ENCODE measurements at regions not wholly inside any gene's neighbourhood (a gene's known extent, or its start where the extent isn't known, plus 50 kb on each side); places are given as distances from the start of the nearest gene placed in this dataset.
A peak's percentile ranks its signal among the peaks of the same experiment; 100 is the strongest.
"Not testable (repeated sequence)": the region's sequence is repeated elsewhere in the genome, so short reads cannot be mapped to it uniquely, and the experiment has no call there.

DNA sequence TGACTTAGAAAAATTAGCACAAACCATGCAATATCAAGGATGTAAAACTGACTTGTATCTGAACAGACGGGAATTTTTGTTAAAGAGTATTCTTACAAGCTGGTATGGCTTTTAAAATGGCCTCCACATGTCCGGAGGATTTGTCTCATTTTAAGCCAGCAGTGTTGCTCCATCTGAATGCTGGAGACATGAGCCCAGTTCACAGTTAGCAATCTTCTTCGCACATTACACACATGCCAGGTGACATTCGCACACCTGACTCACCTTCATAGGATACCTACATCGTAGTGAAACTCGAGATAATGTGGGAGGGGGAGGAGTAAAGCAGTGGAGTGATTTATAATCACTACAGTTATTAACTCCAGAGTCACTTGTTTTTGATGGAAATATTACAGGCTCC lies 231.8 kb upstream of the RBBP8 start:
- Histone ChIP-seq H3K4me3 (ENCODE audit: low read length) (no peak overlapping the region), H3K27ac (ENCODE audit: low read length) (no peak overlapping the region), H3K36me3 (ENCODE audit: control insufficient read depth, insufficient read depth, low read length) (no peaks in the 10 kb centered on the region), H3K27me3 (ENCODE audit: control insufficient read depth, insufficient read depth, low read length) (no peaks in the 10 kb centered on the region), H3K9me3 (replicated peaks; ENCODE audit: control insufficient read depth, low read depth, low read length) (no peaks in the 10 kb centered on the region), H3K4me1 (ENCODE audit: control insufficient read depth, insufficient read depth, low read length) (no peaks in the 10 kb centered on the region)
- DNase-seq: no peak
- WGBS (ENCODE audit: insufficient coverage): no CpG with 5 or more reads among the region's 6 CpGs

DNA sequence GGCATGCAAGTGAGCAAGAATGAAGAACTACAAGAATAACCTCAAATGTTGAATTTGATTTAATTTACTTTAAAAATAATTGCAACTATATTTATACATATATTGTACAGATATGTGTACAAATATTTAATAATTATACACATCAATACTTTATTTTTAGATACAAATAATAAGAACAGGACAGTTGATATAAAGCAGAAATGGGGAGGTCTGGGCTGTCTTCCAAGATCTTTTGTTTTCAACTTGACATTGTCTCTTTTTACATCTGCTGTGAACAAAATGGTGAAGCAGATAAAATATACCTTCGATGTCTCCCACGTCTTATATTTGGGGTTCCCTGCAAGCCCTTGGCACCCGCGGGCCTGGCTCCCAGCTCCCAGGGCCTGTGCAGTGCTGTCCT lies 231.3 kb upstream of the RBBP8 start:
- DNase-seq: no peak
- Histone ChIP-seq H3K4me3 (ENCODE audit: low read length) (no peak overlapping the region), H3K27ac (ENCODE audit: low read length) (no peak overlapping the region), H3K9me3 (replicated peaks; ENCODE audit: control insufficient read depth, low read depth, low read length) (no peaks in the 10 kb centered on the region), H3K4me1 (ENCODE audit: control insufficient read depth, insufficient read depth, low read length) (no peaks in the 10 kb centered on the region), H3K27me3 (ENCODE audit: control insufficient read depth, insufficient read depth, low read length) (no peaks in the 10 kb centered on the region), H3K36me3 (ENCODE audit: control insufficient read depth, insufficient read depth, low read length) (no peaks in the 10 kb centered on the region)
- 66% methylated on average over 4 of the region's 4 CpGs for WGBS (ENCODE audit: insufficient coverage)

DNA sequence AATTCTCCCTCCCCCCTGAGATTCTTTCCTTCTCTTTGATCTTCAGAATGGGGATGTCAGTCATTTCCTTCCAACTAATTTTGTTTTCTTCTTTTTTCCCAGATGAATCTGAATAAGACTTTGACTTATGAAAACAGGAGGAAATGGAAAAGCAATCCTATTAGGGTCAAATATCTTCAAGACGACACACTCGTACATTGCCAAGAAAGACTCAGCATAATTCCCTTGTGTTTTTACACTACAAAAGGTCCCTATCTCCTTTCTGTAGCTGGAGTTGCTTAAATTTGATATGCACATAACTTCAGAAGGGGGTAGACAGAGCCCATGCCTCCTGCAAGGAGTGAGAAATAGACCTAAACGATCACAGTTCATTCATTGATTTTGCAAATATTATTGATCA lies 230.3 kb upstream of the RBBP8 start:
- no peaks in the 10 kb centered on the region for H3K36me3 ChIP-seq (ENCODE audit: control insufficient read depth, insufficient read depth, low read length)
- no peak overlapping the region for H3K27ac ChIP-seq (ENCODE audit: low read length)
- DNase-seq: no peak
- WGBS (ENCODE audit: insufficient coverage): no CpG with 5 or more reads among the region's 3 CpGs
- no peaks in the 10 kb centered on the region for H3K9me3 ChIP-seq (replicated peaks; ENCODE audit: control insufficient read depth, low read depth, low read length)
- no peaks in the 10 kb centered on the region for H3K27me3 ChIP-seq (ENCODE audit: control insufficient read depth, insufficient read depth, low read length)
- H3K4me1 ChIP-seq (ENCODE audit: control insufficient read depth, insufficient read depth, low read length): no peaks in the 10 kb centered on the region
- no peak overlapping the region for H3K4me3 ChIP-seq (ENCODE audit: low read length)

DNA sequence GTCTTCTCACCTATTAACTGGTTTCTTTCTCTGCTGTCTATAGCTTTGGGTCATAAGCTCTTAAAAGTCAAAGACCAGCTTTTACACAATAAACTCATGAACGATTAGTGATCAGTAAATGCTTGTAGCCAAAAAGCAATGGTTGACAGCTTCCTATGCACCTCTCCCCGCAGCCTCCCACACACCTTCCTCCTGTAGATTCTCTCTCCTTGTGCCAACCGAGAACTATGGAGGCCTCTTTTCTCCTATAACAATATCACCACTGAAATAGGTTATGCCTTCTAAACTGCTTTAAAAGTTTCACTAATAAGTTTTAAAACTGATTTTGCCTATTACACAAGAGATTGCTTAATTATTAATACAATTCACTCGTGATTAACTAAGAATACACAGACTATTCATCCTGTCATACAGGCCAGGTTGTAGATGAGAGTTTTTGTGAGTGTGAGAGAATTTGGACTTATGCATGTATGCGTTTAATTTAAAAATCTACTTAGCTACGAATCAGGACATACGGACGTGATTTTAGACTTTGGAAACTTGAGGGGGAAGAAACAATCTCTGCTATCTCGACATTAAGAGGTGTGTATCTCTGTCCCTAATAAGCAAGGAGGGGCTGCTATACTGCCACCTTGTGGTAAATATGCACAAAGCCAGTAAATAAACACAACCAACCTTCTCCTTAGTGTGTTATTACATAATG lies 229.1 kb upstream of the RBBP8 start:
- Histone ChIP-seq H3K4me1 (ENCODE audit: control insufficient read depth, insufficient read depth, low read length) (no peaks in the 10 kb centered on the region), H3K27me3 (ENCODE audit: control insufficient read depth, insufficient read depth, low read length) (no peaks in the 10 kb centered on the region), H3K9me3 (replicated peaks; ENCODE audit: control insufficient read depth, low read depth, low read length) (no peaks in the 10 kb centered on the region), H3K27ac (ENCODE audit: low read length) (no peak overlapping the region), H3K36me3 (ENCODE audit: control insufficient read depth, insufficient read depth, low read length) (no peaks in the 10 kb centered on the region), H3K4me3 (ENCODE audit: low read length) (no peak overlapping the region)
- 96% methylated on average over 3 of the region's 9 CpGs for WGBS (ENCODE audit: insufficient coverage)
- peak; percentile 63 for DNase-seq

DNA sequence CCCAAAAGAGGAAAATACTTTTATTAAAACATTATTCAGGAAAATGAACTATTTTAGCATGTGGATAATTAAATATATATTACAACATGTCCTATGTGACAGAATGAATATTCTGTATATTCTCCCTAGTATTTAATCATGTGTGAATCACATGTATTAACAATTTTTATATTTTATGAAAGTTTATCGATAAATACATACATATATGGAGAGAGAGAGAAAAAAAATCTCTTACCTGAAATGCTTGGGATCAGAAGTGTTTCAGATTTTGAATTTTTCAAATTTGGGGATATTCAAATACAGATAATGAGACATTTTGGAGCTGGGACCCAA lies 228.6 kb upstream of the RBBP8 start:
- H3K4me3 ChIP-seq (ENCODE audit: low read length): no peak overlapping the region
- H3K27ac ChIP-seq (ENCODE audit: low read length): no peak overlapping the region
- no peaks in the 10 kb centered on the region for H3K4me1 ChIP-seq (ENCODE audit: control insufficient read depth, insufficient read depth, low read length)
- H3K9me3 ChIP-seq (replicated peaks; ENCODE audit: control insufficient read depth, low read depth, low read length): no peaks in the 10 kb centered on the region
- no peak for DNase-seq
- no peaks in the 10 kb centered on the region for H3K36me3 ChIP-seq (ENCODE audit: control insufficient read depth, insufficient read depth, low read length)
- no peaks in the 10 kb centered on the region for H3K27me3 ChIP-seq (ENCODE audit: control insufficient read depth, insufficient read depth, low read length)
- no CpG with 5 or more reads among the region's 1 CpG for WGBS (ENCODE audit: insufficient coverage)

DNA sequence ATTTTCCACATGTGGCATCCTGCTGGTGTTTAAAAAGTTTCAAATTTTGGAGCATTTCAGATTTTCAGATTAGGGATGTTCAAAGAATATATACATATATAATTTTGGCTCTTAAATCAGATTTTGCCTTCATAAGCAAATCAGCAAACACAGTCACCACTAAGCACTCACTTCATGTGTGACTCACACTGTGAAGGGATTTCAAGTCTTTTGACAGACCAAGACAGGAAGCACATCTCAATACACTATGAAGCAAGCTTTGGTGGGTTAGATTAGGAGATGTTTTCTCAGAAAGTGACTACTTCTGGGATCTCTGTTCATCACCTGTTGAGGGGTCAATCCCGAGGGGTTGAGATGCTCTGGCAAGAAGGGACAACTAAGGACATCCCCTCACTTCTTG lies 227.8 kb upstream of the RBBP8 start:
- H3K9me3 ChIP-seq (replicated peaks; ENCODE audit: control insufficient read depth, low read depth, low read length): no peaks in the 10 kb centered on the region
- no peak overlapping the region for H3K4me3 ChIP-seq (ENCODE audit: low read length)
- no peaks in the 10 kb centered on the region for H3K36me3 ChIP-seq (ENCODE audit: control insufficient read depth, insufficient read depth, low read length)
- H3K27ac ChIP-seq (ENCODE audit: low read length): no peak overlapping the region
- no CpG with 5 or more reads among the region's 1 CpG for WGBS (ENCODE audit: insufficient coverage)
- no peaks in the 10 kb centered on the region for H3K27me3 ChIP-seq (ENCODE audit: control insufficient read depth, insufficient read depth, low read length)
- DNase-seq: no peak
- H3K4me1 ChIP-seq (ENCODE audit: control insufficient read depth, insufficient read depth, low read length): no peaks in the 10 kb centered on the region

DNA sequence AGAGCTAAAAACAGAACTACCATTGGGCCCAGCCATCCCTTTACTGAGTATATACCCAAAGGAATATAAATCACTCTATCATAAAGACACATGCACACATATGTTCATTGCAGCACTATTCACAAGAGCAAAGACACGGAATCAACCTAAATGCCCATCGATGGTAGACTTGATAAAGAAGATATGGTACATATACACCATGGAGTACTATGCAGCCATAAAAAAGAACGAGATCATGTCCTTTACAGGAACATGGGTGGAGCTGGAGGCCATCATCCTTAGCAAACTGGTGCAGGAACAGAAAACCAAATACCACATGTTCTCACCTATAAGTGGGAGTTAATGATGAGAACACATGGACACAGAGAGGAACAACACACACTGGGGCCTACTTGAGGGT lies 227.1 kb upstream of the RBBP8 start:
- not testable (repeated sequence) for H3K27me3 ChIP-seq (ENCODE audit: control insufficient read depth, insufficient read depth, low read length); H3K27ac ChIP-seq (ENCODE audit: low read length); H3K36me3 ChIP-seq (ENCODE audit: control insufficient read depth, insufficient read depth, low read length); H3K4me3 ChIP-seq (ENCODE audit: low read length); H3K4me1 ChIP-seq (ENCODE audit: control insufficient read depth, insufficient read depth, low read length); H3K9me3 ChIP-seq (replicated peaks; ENCODE audit: control insufficient read depth, low read depth, low read length); DNase-seq
- no CpG with 5 or more reads among the region's 3 CpGs for WGBS (ENCODE audit: insufficient coverage)

DNA sequence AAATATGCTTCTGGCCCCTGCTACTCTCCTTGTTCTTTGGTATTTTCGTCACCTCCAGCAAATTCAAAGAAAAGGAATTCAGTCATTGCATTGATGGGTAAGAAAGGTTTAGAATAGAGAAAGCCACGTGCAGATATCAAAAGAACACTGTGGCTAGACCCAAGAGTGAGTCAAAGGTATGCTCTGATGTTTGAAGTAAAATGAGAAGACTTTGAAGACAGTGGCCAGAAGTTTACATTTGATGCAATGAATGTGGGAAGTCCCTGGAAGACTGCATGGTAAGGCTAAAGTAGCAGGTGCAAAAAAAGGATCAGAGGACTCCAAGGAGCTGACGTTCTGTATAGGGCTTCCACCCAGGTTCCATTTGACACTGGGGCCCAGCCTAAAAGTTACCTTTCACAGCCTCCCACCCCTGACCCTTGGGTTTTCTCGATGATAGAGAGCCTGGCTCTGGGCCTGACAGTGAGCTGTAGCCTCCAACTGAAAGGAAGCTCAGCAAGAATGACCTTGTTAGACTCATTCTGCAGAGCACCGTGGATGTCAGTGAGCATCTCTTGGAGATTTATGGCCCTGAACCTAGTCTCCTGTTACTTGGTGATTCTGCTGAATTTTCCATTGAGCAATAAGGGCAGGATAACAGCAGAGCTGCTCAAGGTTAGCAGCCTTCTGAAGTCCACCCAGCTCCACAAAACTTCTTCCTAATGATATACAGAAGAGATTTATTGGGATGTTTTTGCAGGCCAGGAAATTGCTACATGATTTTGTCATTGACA lies 223.7 kb upstream of the RBBP8 start:
- 34% methylated on average over 4 of the region's 5 CpGs for WGBS (ENCODE audit: insufficient coverage)
- DNase-seq: no peak
- H3K9me3 ChIP-seq (replicated peaks; ENCODE audit: control insufficient read depth, low read depth, low read length): no peaks in the 10 kb centered on the region
- H3K36me3 ChIP-seq (ENCODE audit: control insufficient read depth, insufficient read depth, low read length): no peaks in the 10 kb centered on the region
- no peaks in the 10 kb centered on the region for H3K27me3 ChIP-seq (ENCODE audit: control insufficient read depth, insufficient read depth, low read length)
- H3K4me1 ChIP-seq (ENCODE audit: control insufficient read depth, insufficient read depth, low read length): peaks cover 3% of the 10 kb centered on the region
- no peak overlapping the region for H3K27ac ChIP-seq (ENCODE audit: low read length)
- H3K4me3 ChIP-seq (ENCODE audit: low read length): no peak overlapping the region

DNA sequence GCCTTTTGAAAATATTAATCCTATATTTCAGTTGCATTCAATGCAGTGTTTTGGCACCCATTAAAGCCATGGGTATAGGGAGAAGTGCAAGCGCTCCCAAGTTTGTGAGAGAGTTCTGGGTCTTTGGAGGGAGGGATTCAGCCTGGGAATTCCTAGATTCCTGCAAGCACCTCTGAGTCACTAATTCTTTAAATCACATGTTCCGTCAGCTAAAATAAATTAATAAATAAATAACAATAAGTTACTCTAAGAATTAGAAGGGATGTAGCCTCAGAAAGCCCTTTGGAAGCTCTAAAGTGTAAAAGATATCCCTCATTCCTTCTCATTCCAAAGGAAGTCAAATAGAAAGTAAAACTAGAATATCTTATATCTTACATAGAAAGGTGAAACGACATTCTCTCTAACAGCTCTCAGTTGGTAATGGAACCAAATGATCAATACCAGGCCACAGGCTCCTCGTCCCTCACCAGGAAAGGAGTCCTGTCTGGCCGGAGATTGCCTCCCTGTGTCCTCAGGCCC lies 222.4 kb upstream of the RBBP8 start:
- no peak overlapping the region for H3K4me3 ChIP-seq (ENCODE audit: low read length)
- peaks cover 3% of the 10 kb centered on the region for H3K4me1 ChIP-seq (ENCODE audit: control insufficient read depth, insufficient read depth, low read length)
- H3K9me3 ChIP-seq (replicated peaks; ENCODE audit: control insufficient read depth, low read depth, low read length): no peaks in the 10 kb centered on the region
- peak overlapping the region; percentile 62 for H3K27ac ChIP-seq (ENCODE audit: low read length)
- 21% methylated on average over 2 of the region's 5 CpGs for WGBS (ENCODE audit: insufficient coverage)
- no peaks in the 10 kb centered on the region for H3K27me3 ChIP-seq (ENCODE audit: control insufficient read depth, insufficient read depth, low read length)
- DNase-seq: no peak
- H3K36me3 ChIP-seq (ENCODE audit: control insufficient read depth, insufficient read depth, low read length): no peaks in the 10 kb centered on the region

DNA sequence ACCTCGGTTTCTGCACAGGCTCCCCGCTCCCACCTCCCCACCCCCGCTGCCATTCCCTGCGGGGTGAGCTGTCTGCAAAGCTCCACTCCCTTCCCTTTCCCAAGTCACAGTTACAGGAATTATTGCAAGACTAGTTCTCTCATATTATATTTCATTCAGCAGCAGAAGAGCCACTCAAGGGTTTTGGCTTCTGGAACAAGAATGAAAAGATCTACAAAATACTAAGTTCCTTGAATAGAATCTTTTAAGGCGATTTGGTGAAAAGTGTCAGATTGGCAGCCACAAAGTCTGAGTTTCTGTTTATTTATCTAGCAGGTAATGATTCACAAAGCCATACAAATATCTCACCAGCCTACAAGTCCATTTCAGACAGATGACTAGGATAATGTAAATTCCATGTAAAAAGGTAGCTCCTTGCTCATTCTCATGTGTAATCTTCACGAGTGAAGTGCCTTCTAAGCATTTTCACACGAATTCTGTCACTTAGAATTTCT lies 221.9 kb upstream of the RBBP8 start:
- DNase-seq: peak; percentile 57
- Histone ChIP-seq H3K4me1 (ENCODE audit: control insufficient read depth, insufficient read depth, low read length) (peaks cover 3% of the 10 kb centered on the region), H3K27me3 (ENCODE audit: control insufficient read depth, insufficient read depth, low read length) (no peaks in the 10 kb centered on the region), H3K27ac (ENCODE audit: low read length) (peak overlapping the region; percentile 62), H3K36me3 (ENCODE audit: control insufficient read depth, insufficient read depth, low read length) (no peaks in the 10 kb centered on the region), H3K4me3 (ENCODE audit: low read length) (no peak overlapping the region), H3K9me3 (replicated peaks; ENCODE audit: control insufficient read depth, low read depth, low read length) (no peaks in the 10 kb centered on the region)
- 0% methylated on average over 1 of the region's 7 CpGs for WGBS (ENCODE audit: insufficient coverage)

All from muscle of leg (tissue), 3 donors.